ENCODE measurements at regions not wholly inside any gene's neighbourhood (a gene's known extent, or its start where the extent isn't known, plus 50 kb on each side); places are given as distances from the start of the nearest gene placed in this dataset.

DNA sequence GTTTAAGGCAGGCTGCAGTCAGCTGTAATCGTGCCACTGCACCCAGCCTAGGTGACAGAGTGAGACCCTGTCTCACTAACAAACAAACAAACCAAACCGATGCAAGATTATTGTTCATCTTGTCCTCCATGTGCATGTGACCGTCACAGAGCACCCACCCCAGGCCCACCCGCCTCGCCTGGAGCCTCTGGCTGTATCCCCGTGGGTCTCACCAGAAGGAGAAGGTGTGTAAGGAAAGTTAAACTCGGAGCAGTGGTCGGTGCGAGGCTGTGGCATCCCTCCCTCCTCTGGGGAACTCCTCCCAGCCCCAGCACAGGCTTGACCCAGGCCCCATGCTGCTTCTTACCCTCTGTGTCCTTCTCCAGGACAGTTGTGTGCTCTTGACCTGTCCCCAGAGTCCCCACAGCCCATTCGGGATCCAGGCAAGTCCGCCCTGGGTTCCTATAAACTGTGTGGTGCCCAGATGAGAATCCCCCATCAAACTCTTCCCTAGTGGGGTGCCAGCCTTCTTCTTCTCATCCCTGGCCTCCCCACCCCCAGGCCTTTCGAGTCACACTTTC lies 318.4 kb downstream of the AJAP1 start:
- no peak for DNase-seq

DNA sequence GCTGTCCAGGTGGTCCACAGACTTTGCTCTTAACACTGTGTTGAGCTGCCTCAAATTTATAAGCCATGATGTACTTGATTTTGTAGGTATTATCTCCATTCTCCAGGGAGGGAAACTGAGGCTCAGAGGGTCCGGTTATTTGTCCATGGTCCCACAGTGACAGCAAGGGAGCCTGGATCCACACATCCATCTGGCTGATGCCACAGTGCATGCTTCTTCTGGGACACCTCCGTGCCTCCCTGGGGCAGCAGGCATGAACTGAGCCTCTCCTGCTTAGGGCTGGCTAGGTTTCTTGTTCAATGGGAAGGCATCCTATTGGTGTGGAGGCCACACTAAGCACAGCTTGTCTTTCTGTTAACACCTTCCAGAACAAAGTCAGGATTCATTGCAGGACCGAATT lies 317.3 kb downstream of the AJAP1 start:
- no peak for DNase-seq

DNA sequence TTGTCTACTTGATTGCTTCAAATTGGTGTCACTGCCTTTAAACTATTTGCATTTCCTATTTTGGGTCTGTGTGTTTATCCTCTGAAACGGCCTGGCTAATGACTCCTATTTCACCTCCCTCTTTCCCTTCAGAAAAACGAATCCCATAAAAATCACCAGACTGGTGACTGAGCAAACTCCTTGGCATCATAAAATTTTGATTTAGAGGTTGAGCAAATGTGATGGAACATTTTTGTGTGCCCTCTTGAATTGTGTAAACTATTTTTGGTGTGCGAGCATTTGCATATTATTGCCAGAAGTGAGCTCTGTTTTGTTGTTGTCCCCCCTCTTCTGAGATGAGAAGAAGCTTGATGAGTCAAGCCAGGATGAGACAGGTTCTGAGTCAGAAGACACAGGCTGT lies 316.1 kb downstream of the AJAP1 start:
- no peak for DNase-seq

DNA sequence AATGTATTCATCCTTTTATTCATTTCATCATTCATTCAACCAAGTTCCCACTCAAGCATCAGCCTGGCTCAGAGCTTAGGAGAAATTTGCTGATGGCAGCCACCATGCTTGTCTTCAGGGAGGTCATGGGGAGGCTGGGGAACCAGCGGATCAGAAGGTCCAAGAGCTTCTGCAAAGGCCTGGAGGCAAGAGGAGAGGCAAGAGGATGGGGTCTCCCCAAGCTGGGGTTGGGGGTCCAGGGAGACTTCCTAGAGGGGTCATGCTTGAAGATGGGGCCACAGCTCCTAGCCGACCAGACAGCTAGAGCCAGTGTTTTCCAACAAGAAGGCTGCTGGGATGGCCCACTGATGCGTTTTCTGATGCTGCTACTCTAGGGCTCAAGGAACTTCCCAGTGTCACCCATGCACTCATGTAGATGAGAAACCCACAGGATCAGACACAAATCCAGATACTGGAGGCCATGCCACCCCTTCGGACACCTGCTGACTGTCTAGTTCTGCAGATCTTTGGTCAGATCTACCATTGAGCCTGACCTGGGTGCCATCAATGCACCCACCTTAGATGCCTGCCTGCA lies 315.2 kb downstream of the AJAP1 start:
- DNase-seq: no peak

DNA sequence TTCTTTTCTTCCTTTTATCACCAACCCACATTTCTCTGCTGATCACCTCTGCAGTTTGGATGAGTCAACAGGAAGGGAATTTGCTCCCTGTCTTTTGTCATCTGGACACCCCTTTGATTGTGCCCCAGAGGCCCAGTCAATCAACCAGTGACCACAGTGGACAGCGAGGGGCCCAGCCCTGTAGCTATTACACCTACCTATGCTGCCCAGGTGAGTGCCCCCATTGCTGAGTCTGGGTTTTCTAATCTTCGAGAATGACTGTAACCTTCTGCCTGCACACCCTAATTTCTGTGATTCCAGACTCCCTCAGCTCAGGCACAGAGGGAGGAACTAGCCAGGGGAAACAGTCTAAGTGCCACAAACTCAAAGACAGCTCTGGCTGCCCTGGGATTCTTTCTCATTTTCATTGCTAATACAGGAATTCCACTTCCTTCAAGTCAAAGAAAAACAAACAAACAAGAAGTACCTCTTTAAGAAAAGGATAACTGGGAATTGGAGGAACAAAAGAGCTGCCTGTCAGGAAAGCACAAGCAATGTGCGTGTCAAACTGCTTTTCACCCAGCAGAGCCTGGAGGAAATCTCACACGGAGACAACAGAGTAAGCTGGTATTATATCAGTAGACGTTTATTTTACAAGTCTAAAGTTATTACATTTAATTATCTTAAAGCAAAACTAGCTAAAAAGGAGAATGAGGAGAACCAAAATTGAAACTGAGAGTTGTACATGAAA lies 311.1 kb downstream of the AJAP1 start:
- DNase-seq: no peak

- no peak for DNase-seq
These were observed 310.4 kb downstream of the AJAP1 start for GRCh38 chr1:4964634-4965345.

- DNase-seq: no peak
These were observed 308.8 kb downstream of the AJAP1 start for GRCh38 chr1:4963251-4963650.

DNA sequence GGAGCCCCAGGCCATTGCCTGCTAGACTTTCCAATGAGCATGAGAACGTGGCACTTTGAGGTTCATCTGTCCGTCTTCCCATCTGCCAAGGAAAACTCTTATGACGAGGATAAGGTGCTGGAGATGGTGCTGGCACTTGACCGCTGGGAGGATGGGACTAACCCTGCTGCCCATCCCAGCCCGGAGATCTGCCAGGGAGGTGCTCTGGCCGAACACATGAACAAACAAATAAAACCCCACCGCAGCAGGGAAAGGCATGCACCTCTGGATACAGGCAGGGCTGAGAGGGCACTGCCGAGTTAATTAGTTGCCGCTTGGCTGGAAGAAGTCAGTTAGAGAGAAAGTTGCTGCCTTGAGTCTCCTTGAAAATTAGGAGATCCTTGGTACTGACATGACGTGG lies 308.4 kb downstream of the AJAP1 start:
- no peak for DNase-seq

DNA sequence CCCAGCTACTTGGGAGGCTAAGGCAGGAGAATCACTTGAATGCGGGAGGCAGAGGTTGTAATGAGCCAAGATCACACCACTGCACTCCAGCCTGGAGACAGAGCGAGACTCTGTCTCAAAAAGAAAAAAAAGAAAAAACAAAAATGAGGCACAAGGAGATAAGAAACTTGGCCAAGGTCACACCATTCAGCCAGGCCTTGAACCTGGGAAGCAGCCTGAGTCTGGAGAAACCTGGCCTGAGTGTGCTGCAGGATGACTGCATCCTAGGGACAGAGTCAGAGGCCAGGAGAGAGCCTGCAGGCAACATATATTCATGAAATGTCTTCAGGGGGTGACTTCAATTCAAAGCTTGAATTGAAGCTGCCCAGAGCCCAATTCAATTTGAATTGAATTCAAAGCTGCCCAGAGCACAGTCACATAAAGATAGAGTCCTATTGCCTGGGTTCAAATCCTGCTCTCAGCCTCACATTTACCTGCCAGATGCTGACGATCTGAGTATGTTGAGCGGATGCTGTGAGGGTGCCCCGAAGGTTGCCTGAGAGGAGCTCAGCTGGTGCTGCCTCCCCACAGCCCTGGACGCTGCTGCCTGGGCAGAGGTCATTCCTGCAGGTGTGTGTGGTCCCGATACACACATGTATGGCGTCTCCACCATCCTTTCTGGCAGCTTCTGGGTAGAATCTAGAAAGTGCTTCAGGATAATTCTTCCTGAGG lies 307.7 kb downstream of the AJAP1 start:
- DNase-seq: no peak

DNA sequence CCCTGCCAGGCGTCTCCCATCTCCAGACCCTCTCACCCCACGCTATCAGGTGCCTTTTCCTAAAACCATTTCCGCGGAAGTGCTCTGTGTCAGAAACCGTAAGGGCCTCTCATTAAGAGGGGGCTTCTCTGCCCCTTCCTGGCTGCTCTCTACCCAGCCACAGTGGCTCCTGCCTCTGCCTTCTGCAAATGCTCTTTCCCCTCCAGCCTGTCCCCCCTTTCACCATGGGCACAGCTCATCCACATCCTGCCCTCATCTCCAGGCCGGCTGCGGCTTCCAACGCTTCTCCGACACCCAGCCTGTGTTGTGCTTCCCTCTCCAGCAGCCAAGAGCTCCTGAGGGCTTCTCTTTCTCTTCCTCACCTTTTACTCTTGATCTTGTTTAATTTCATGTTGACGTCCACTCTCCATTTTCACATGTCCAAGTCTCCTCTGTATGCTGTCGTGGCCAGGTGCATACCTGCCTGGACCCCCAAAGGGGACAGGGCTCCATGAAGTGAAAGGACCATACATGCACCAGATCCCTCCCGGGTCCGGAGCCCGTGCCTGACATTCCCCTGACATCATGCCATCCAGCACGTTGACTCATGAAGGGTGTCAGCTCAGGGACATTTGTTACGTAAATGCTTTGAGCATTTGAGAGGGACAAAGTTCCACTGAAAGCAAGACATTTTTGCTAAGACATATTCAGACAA lies 306.5 kb downstream of the AJAP1 start:
- DNase-seq: no peak

- no peak for DNase-seq
These were observed 305.9 kb downstream of the AJAP1 start for GRCh38 chr1:4960336-4960735.

- no peak for DNase-seq
These were observed 304.8 kb downstream of the AJAP1 start for GRCh38 chr1:4959216-4959615.

DNA sequence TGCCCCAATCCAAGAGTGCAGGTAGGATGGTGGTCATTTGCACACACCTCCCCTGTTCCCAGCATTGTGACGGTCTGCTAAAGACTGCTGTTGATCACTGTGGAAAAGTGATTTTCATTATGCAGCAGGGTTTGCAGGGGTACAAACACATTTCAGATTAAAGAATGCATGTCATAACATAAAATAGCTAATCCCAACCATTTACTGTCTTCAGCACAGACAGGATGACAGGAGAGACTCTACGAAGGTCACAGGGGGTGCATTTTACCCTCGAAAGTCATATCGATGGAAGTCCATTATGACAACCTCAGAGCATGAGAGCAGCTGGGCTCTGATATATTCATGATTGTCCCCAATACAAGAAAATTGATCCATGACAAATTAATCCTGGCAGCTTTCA lies 302.6 kb downstream of the AJAP1 start:
- DNase-seq: no peak

GRCh38 chr1:4954392-4954791 lies 300.0 kb downstream of the AJAP1 start:
- DNase-seq: no peak

DNA sequence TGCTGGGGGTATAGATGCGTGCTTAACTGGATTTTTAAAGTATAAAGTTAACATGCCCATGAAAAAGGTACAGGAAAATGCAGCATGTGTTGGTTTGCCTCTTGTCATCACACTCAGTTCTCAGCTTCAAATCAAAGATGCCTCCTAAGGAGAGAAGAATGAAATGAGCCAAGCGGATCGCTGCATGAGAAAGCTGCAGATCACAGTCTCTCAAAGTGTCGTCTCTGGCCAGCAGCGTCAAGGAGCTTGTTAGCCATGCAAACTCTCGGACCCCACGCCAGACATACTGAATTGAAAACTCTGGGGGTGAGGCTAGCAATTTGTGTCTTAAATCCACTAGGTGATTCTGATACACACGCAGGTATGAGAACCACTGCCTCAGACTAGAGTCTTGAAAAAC lies 297.2 kb downstream of the AJAP1 start:
- DNase-seq: no peak

GRCh38 chr1:4946343-4946742 lies 291.9 kb downstream of the AJAP1 start:
- DNase-seq: no peak

DNA sequence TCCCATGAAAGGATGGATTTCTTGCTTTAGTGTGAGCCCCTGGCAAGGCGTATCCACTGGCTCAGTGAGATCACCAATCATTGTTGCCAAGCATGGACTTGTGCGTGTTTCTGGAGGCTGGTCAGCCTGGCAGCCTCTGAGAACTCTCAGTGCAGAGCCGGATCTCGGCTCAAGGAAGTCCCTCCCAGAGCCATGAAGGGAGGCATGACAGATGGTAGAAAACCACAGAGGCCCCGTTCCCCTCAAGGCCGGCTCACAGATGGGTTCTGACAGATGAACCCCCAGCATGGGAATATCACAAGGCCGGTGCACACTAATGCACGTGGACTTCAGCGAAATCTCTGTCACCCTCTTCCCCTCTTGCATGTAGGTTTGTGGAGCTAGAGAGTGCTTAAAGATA lies 290.5 kb downstream of the AJAP1 start:
- no peak for DNase-seq

- no peak for DNase-seq
These were observed 289.7 kb downstream of the AJAP1 start for GRCh38 chr1:4944072-4944471.

DNA sequence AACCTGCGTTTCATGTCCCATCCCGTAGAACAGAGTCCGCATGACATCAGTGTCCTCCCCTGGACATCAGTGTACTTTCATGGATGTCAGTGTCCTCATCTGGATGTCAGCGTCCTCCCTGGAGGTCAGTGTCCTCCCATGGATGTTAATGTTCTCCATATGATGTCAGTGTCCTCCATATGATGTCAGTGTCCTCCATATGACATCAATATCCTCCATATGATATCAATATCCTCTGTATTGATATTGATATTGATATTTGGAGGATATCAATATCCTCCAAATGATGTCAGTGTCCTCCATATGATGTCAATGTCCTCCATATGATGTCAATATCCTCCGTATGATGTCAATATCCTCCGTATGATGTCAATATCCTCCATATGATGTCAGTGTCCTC lies 284.9 kb downstream of the AJAP1 start:
- no peak for DNase-seq

GRCh38 chr1:4937876-4938534 lies 283.6 kb downstream of the AJAP1 start:
- DNase-seq: no peak

DNA sequence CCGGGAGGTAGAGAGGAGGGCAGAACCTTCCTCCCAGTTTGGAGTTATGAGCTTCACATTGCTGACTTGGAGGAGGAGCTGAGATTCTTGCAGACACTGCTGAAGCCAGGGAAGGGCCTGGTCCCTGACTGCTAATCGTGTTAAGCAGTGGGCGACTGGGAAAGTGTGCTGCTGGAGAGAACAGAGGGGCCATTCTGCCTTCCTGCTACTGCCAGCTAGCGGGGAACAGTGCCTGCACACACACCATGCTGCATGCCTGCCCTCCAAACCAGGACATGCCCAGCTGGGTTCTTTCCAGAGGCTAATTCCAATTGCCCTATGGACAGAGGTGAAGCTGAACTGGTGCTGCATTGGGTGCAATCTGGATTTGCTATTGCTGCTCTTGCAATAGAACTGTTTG lies 281.4 kb downstream of the AJAP1 start:
- DNase-seq: peak; percentile 27

GRCh38 chr1:4933232-4933631 lies 278.8 kb downstream of the AJAP1 start:
- DNase-seq: no peak

Measured in femur (tissue), 1 donor.